OCI-LY1 (cell line): ENCODE measurements at regions not wholly inside any gene's neighbourhood (a gene's known extent, or its start where the extent isn't known, plus 50 kb on each side); places are given as distances from the start of the nearest gene placed in this dataset.

Experiments used
- H2AFZ ChIP-seq: fragments of 200-600 bp; sonication (generic), shearing (Covaris generic); 2 replicates; pipeline ENCODE4 v1.6.0; 2014; ENCODE audit warnings: antibody characterized with exemption, mild to moderate bottlenecking, low read length
- H3F3A ChIP-seq: fragments of 200-600 bp; sonication (generic), shearing (Covaris generic); 2 replicates; pipeline ENCODE4 v1.6.0; 2014; ENCODE audit warnings: mild to moderate bottlenecking, antibody characterized with exemption, low read length, moderate library complexity; ENCODE audit not compliant: insufficient read depth
- H3K27ac ChIP-seq: fragments of 200-600 bp; sonication (generic); 2 replicates; pipeline ENCODE4 v1.5.1; 2014; ENCODE audit warnings: low read length, mixed run types, mild to moderate bottlenecking, low read depth; ENCODE audit not compliant: poor library complexity, severe bottlenecking
- H3K27me3 ChIP-seq: fragments of 200-600 bp; sonication (generic); 2 replicates; pipeline ENCODE4 v1.6.0; 2014; ENCODE audit warnings: antibody characterized with exemption, mild to moderate bottlenecking, low read length, moderate library complexity; ENCODE audit not compliant: insufficient read depth
- H3K36me3 ChIP-seq: fragments of 200-600 bp; sonication (generic); 2 replicates; pipeline ENCODE4 v1.6.1; 2014; ENCODE audit warnings: mild to moderate bottlenecking, antibody characterized with exemption, low read length, moderate library complexity, mixed read lengths; ENCODE audit not compliant: insufficient read depth
- H3K4me1 ChIP-seq: fragments of 200-600 bp; sonication (generic); 2 replicates; pipeline ENCODE4 v1.5.1; 2014; ENCODE audit warnings: mild to moderate bottlenecking, low read length, moderate library complexity; ENCODE audit not compliant: insufficient read depth, severe bottlenecking
- H3K4me2 ChIP-seq: fragments of 200-600 bp; sonication (generic), shearing (Covaris generic); 2 replicates; pipeline ENCODE4 v1.6.1; 2014; ENCODE audit warnings: low read length
- H3K4me3 ChIP-seq: fragments of 200-600 bp; sonication (generic); 2 replicates; pipeline ENCODE4 v1.5.1; 2014; ENCODE audit warnings: low read length, low read depth, mild to moderate bottlenecking, mixed read lengths; ENCODE audit not compliant: poor library complexity, severe bottlenecking
- H3K79me2 ChIP-seq: fragments of 200-600 bp; shearing (Covaris generic); 2 replicates; pipeline ENCODE4 v1.6.1; 2016; ENCODE audit warnings: mixed run types, low read length, mixed read lengths; ENCODE audit not compliant: insufficient read depth
- H3K9ac ChIP-seq: fragments of 200-600 bp; sonication (generic), shearing (Covaris generic); 2 replicates; pipeline ENCODE4 v1.6.1; 2014; ENCODE audit warnings: mild to moderate bottlenecking, low read length, mixed read lengths
- H3K9me2 ChIP-seq: fragments of 200-600 bp; sonication (generic), shearing (Covaris generic); 2 replicates; pipeline ENCODE4 v1.6.1; 2014; ENCODE audit warnings: low read depth, mild to moderate bottlenecking, low read length, mixed read lengths
- H3K9me3 ChIP-seq: fragments of 200-600 bp; shearing (Covaris generic); 2 replicates; pipeline ENCODE4 v1.6.1; 2014; ENCODE audit warnings: low read length, mixed read lengths
- H4K20me1 ChIP-seq: fragments of 200-600 bp; sonication (generic), shearing (Covaris generic); 2 replicates; pipeline ENCODE4 v1.6.0; 2016; ENCODE audit warnings: mild to moderate bottlenecking, low read length; ENCODE audit not compliant: insufficient read depth
- CTCF ChIP-seq: fragments of 200-600 bp; sonication (generic), shearing (Covaris generic); IDR thresholded peaks from 2 replicates; pipeline ENCODE4 v1.5.1; 2017; ENCODE audit warnings: mild to moderate bottlenecking, antibody characterized with exemption, low read length, moderate library complexity, mixed read lengths
- EZH2 ChIP-seq: fragments of 200-600 bp; sonication (generic), shearing (Covaris generic); IDR thresholded peaks from 2 replicates; pipeline ENCODE4 v1.8.0; 2017; ENCODE audit warnings: borderline replicate concordance, mixed run types, mild to moderate bottlenecking, antibody characterized with exemption, low read length, moderate library complexity, mixed read lengths

GRCh38 chr1:173276922-173277800 lies 70.0 kb upstream of the TNFSF4 start:
- Histone ChIP-seq H3K9ac (no peak overlapping the region), H3K27ac (no peak overlapping the region), H3K36me3 (no peaks in the 10 kb centered on the region), H3K27me3 (no peaks in the 10 kb centered on the region), H3K9me2 (no peaks in the 10 kb centered on the region), H3K4me1 (no peaks in the 10 kb centered on the region), H3F3A (no peaks in the 10 kb centered on the region), H3K79me2 (no peaks in the 10 kb centered on the region), H4K20me1 (no peaks in the 10 kb centered on the region), H3K4me2 (no peak overlapping the region), H3K4me3 (no peak overlapping the region), H3K9me3 (no peaks in the 10 kb centered on the region), H2AFZ (no peak overlapping the region)
- no peak for TF ChIP-seq CTCF
- no peak for TF ChIP-seq EZH2

- H3K27ac ChIP-seq, result no peak overlapping the region
- H3K4me3 ChIP-seq, result no peak overlapping the region
- no peaks in the 10 kb centered on the region for H3K9me2 ChIP-seq
- H3K4me1 ChIP-seq, result no peaks in the 10 kb centered on the region
- H3K4me2 ChIP-seq, result no peak overlapping the region
- H3K79me2 ChIP-seq, result no peaks in the 10 kb centered on the region
- H3F3A ChIP-seq, result no peaks in the 10 kb centered on the region
- H2AFZ ChIP-seq, result no peak overlapping the region
- H3K9ac ChIP-seq, result no peak overlapping the region
- no peak for TF ChIP-seq CTCF
- TF ChIP-seq EZH2, result no peak
- no peaks in the 10 kb centered on the region for H3K27me3 ChIP-seq
- H4K20me1 ChIP-seq, result no peaks in the 10 kb centered on the region
- H3K9me3 ChIP-seq, result no peaks in the 10 kb centered on the region
- H3K36me3 ChIP-seq, result no peaks in the 10 kb centered on the region
Observed at GRCh38 chr1:173280899-173281660, 73.9 kb upstream of the TNFSF4 start.

GRCh38 chr1:173285048-173285447 lies 77.9 kb upstream of the TNFSF4 start:
- no peak overlapping the region for H3K27ac ChIP-seq
- no peak overlapping the region for H3K4me2 ChIP-seq
- no peaks in the 10 kb centered on the region for H3K36me3 ChIP-seq
- H3K79me2 ChIP-seq, result no peaks in the 10 kb centered on the region
- TF ChIP-seq CTCF (no peak), EZH2 (no peak)
- H3K9me3 ChIP-seq, result no peaks in the 10 kb centered on the region
- H3K4me1 ChIP-seq, result no peaks in the 10 kb centered on the region
- no peak overlapping the region for H3K4me3 ChIP-seq
- no peaks in the 10 kb centered on the region for H3F3A ChIP-seq
- H3K9me2 ChIP-seq, result no peaks in the 10 kb centered on the region
- no peaks in the 10 kb centered on the region for H3K27me3 ChIP-seq
- no peaks in the 10 kb centered on the region for H4K20me1 ChIP-seq
- no peak overlapping the region for H2AFZ ChIP-seq
- no peak overlapping the region for H3K9ac ChIP-seq
